LHCN-M2 (cell line): ENCODE measurements at regions not wholly inside any gene's neighbourhood (a gene's known extent, or its start where the extent isn't known, plus 50 kb on each side); places are given as distances from the start of the nearest gene placed in this dataset.

Experiments
- DNase-seq: peaks from one replicate; pipeline ENCODE4 v3.0.0-alpha.2; 2012; ENCODE audit warnings: low read depth

- DNase-seq = no peak
Measured at GRCh38 chr15:98596885-98597392, 51.4 kb upstream of the IGF1R start.

- DNase-seq = no peak
Measured at GRCh38 chr15:98597666-98598065, 50.7 kb upstream of the IGF1R start.
